ENCODE measurements at regions not wholly inside any gene's neighbourhood (a gene's known extent, or its start where the extent isn't known, plus 50 kb on each side); places are given as distances from the start of the nearest gene placed in this dataset.

GRCh38 chr6:6844530-6844929 lies 256.0 kb downstream of the LY86 start:
- Histone ChIP-seq H3K27ac (ENCODE audit: low read depth, low read length, poor library complexity, severe bottlenecking) (no peak overlapping the region), H4K20me1 (ENCODE audit: insufficient read depth, low read length) (no peaks in the 10 kb centered on the region), H2AFZ (ENCODE audit: low read length) (no peak overlapping the region), H3K27me3 (ENCODE audit: insufficient read depth, low read length) (peaks cover 8% of the 10 kb centered on the region; the same call in 1 of the 2 replicates), H3K9me2 (ENCODE audit: low read depth, low read length) (no peaks in the 10 kb centered on the region), H3K36me3 (ENCODE audit: insufficient read depth, low read length) (no peaks in the 10 kb centered on the region), H3K4me1 (ENCODE audit: insufficient read depth, low read length, severe bottlenecking) (no peaks in the 10 kb centered on the region), H3K4me2 (ENCODE audit: low read length) (no peak overlapping the region), H3K9me3 (ENCODE audit: low read length) (no peaks in the 10 kb centered on the region), H3K4me3 (ENCODE audit: low read depth, low read length, poor library complexity, severe bottlenecking) (no peak overlapping the region), H3K9ac (ENCODE audit: low read length) (no peak overlapping the region), H3K79me2 (ENCODE audit: insufficient read depth, low read length) (no peaks in the 10 kb centered on the region), H3F3A (ENCODE audit: insufficient read depth, low read length) (no peaks in the 10 kb centered on the region)
- TF ChIP-seq EZH2 (IDR thresholded peaks at IDR 0.05; ENCODE audit: borderline replicate concordance, low read length) = no peak

DNA sequence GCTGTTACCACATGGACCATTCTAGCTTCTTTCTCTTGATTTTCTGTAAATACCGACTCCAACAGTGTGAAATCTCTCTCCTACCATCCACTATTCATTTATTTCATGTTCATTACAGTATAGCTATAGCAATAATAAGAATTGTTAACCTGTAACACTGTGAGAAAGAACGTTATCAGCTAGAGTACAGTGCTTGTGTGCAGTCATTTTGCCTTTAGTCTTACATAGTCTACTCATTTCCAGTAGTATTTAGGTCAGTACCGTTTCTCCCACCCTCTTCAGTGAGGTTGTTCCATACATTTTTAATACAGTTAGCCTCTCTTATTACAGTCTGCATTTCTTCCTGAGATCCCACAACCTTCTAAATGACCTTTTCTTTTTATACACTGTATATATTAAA lies 257.1 kb downstream of the LY86 start:
- H2AFZ ChIP-seq (ENCODE audit: low read length) = no peak overlapping the region
- no peaks in the 10 kb centered on the region for H4K20me1 ChIP-seq (ENCODE audit: insufficient read depth, low read length)
- no peak overlapping the region for H3K4me2 ChIP-seq (ENCODE audit: low read length)
- H3K9ac ChIP-seq (ENCODE audit: low read length) = no peak overlapping the region
- H3K36me3 ChIP-seq (ENCODE audit: insufficient read depth, low read length) = no peaks in the 10 kb centered on the region
- no peaks in the 10 kb centered on the region for H3F3A ChIP-seq (ENCODE audit: insufficient read depth, low read length)
- no peak overlapping the region for H3K4me3 ChIP-seq (ENCODE audit: low read depth, low read length, poor library complexity, severe bottlenecking)
- no peaks in the 10 kb centered on the region for H3K9me3 ChIP-seq (ENCODE audit: low read length)
- H3K27me3 ChIP-seq (ENCODE audit: insufficient read depth, low read length) = peaks cover 8% of the 10 kb centered on the region; the same call in 1 of the 2 replicates
- no peak overlapping the region for H3K27ac ChIP-seq (ENCODE audit: low read depth, low read length, poor library complexity, severe bottlenecking)
- no peaks in the 10 kb centered on the region for H3K9me2 ChIP-seq (ENCODE audit: low read depth, low read length)
- H3K4me1 ChIP-seq (ENCODE audit: insufficient read depth, low read length, severe bottlenecking) = no peaks in the 10 kb centered on the region
- TF ChIP-seq EZH2 (IDR thresholded peaks at IDR 0.05; ENCODE audit: borderline replicate concordance, low read length) (no peak), CTCF (IDR thresholded peaks at IDR 0.05; ENCODE audit: low read length) (no peak)
- H3K79me2 ChIP-seq (ENCODE audit: insufficient read depth, low read length) = no peaks in the 10 kb centered on the region

GRCh38 chr6:6847591-6847990 lies 259.1 kb downstream of the LY86 start:
- TF ChIP-seq CTCF (IDR thresholded peaks at IDR 0.05; ENCODE audit: low read length) (no peak), EZH2 (IDR thresholded peaks at IDR 0.05; ENCODE audit: borderline replicate concordance, low read length) (no peak)
- no peaks in the 10 kb centered on the region for H3F3A ChIP-seq (ENCODE audit: insufficient read depth, low read length)
- H3K9ac ChIP-seq (ENCODE audit: low read length) = no peak overlapping the region
- no peak overlapping the region for H3K27ac ChIP-seq (ENCODE audit: low read depth, low read length, poor library complexity, severe bottlenecking)
- H2AFZ ChIP-seq (ENCODE audit: low read length) = no peak overlapping the region
- H3K36me3 ChIP-seq (ENCODE audit: insufficient read depth, low read length) = no peaks in the 10 kb centered on the region
- H4K20me1 ChIP-seq (ENCODE audit: insufficient read depth, low read length) = no peaks in the 10 kb centered on the region
- no peak overlapping the region for H3K4me3 ChIP-seq (ENCODE audit: low read depth, low read length, poor library complexity, severe bottlenecking)
- no peaks in the 10 kb centered on the region for H3K4me1 ChIP-seq (ENCODE audit: insufficient read depth, low read length, severe bottlenecking)
- H3K9me2 ChIP-seq (ENCODE audit: low read depth, low read length) = no peaks in the 10 kb centered on the region
- H3K79me2 ChIP-seq (ENCODE audit: insufficient read depth, low read length) = no peaks in the 10 kb centered on the region
- peaks cover 8% of the 10 kb centered on the region for H3K27me3 ChIP-seq (ENCODE audit: insufficient read depth, low read length)
- no peak overlapping the region for H3K4me2 ChIP-seq (ENCODE audit: low read length)
- no peaks in the 10 kb centered on the region for H3K9me3 ChIP-seq (ENCODE audit: low read length)
